Activated naive CD4-positive, alpha-beta T cell (primary cell): ENCODE measurements at regions not wholly inside any gene's neighbourhood (a gene's known extent, or its start where the extent isn't known, plus 50 kb on each side); places are given as distances from the start of the nearest gene placed in this dataset.

Source experiments
- DNase-seq, 4 experiments: peaks; one replicate each; lab custom pipeline; 2025; lab: John Stamatoyannopoulos, UW

DNA sequence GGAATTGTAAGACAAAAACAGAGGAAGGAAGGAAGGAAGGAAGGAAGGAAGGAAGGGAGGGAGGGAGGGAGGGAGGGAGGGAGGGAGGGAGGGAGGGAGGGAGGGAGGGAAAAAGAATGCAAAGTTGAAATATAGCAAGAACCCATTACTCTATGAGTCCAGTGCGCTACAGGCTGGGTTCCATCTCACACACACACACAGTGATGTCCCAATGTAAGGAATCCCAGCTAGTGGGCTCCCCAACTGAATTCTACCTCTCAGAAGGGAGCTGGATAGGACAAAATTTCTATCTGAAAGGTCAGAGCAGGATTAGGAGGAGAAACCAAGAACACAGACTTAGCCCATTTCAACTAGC, 173.4 kb downstream of the DAD1 start:
- DNase-seq: no peak

DNA sequence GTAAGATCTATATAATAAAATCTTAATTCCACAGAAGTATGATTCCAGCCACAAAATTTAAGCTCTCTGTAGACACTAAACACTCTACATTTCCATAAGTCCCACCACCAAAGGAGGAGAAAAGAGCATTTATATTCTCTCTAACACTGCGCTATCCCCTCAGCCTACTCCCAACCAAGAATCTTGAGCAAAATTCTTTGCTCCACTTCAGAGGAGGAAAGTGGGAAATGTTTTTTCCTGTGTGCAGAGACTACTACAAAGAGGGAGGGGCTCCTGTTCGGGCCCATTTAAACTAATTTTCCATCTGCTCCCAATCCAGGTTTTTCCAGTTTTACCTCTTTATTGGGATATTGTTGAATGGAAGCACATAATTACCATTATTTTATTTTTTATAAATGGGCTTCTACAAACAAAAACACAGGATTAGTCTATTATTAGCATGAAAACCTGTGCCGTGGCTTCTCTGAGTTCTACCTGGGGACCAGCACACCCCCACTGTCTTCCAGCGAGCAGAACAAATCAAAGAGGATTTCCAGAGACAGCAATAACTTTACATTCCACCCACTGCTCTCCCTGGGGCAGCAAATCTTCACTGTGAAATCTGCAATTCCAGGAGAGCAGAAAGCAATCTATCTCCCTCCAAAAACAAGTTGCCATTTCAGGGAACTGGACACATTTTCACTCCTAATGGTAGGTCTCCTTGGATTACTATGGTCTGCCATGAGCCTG, 174.0 kb downstream of the DAD1 start:
- DNase-seq: no peak

DNA sequence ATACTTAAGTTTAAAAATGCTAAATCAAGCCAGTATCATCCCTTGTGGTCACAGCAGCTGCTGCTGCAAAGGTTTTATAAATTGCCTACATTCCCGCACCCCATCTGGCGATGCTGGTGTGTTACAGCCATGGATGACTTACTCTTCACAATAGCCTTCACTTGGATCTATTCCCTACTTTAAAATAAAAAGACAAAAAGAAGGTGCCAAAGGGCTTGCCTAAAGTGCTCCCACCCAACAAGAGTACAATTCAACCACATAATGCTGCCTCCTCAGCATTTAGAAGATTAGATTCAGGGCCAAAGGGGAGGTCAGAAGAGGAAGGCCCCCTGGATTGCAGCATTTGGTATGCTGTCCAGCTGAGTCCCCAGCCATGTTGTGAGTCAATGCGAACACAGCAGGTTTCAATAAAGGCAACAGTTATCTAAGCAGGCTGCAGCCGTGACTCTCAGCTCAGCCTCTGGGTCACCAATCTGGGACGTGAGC, 176.1 kb downstream of the DAD1 start:
- no peak for DNase-seq

DNA sequence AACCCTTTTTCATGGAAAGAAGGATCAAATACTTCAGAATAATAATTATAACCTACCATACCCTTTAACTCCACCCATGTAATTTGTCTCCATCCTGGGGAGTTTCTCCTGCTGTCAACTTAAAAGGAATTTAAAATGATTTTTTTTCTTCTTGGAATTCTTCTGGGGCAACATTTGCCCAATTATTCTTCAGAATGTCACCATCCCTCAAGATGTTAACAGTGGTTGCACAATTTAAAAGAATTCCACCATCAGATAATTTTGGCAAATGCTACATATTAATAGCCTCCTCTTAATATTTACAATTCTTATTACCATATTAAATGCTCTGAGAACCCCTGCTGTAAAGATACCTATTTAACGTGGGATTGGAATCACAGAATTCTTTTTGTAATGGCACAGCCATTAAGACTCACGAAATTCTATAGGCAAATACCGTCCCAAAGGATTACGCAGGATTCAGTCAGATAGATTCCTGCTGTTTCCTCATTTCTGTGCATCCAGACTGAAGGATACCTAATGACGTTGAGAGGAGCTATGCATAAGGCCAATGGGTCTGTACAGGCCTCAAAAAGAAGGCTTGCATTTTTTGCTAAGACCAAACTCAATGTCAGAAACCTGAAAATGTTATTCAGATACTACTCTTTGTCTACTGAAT, 177.5 kb downstream of the DAD1 start:
- no peak for DNase-seq

DNA sequence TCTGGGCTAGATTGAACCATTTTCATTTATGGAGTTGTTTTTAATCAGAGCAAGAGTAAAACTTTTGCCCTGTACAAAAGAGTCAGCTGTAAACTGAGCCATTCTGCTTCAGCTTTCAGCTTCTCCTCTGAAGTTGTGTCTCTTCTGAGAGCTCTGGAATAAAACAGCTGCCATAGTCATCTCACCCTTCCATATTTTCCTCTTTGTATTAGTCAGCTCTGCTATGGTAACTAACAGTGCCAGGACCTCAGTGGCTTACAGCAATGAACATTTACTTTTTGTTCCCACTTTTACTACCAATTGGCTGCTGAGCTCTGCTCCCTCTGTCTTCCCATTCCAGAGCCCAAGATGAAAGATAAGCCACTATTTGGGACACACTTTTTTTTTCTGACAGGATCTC, 178.5 kb downstream of the DAD1 start:
- DNase-seq: no peak

DNA sequence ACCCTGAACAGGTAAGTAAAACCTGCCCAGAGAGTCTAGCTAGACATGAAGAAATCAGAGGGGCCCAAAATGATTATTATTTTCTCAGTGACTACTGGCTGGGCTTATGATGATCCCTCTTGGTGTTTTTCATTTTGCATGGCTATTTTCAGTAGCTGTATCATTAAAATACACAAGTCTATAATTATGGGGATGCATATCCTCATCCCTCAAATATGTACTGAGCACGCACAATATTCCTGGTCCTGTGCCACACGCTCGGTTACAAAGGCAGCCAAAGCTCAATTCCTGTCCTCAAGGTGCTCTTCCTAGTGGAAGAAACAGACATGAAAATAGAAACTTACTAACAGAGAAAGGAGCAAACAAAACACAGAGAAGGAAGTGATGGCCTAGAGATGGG, 180.0 kb downstream of the DAD1 start:
- no peak for DNase-seq

DNA sequence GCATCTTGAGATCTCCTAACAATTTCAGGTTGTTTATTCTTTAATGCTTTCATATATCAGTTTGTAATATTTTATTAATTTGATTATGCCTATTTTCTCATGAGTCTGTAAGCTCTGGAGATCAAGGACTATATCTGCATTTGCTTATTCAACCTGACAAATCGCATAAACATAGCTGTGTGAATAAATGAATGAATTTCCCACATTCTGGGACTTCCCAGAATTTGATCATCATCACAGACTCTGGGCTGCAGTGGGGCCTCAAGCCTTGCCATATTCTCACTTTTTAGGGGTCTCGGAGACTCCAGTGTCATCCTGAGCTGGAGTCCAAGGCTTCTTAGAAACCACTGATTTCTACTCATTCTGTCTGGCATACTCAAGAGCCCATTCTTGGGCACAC, 180.5 kb downstream of the DAD1 start:
- no peak for DNase-seq

DNA sequence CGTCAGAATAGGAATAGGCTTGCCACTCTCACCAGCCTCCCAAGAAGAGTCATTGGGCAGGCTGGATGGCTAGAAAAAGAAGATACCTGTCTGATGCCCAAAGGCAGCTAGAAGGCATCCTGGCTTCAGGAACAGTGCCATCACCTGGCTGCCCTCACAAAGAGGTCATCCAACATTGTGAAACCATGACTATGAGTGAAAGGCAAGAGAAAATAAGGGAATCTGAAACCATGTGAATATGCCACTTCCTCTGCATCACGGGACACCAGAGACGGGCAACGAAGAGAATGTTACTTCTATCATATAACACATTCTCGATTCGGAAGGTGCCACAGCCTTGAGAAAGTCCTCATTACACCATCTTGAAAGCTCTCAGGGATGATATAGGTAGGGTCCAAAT, 182.0 kb downstream of the DAD1 start:
- no peak for DNase-seq

DNA sequence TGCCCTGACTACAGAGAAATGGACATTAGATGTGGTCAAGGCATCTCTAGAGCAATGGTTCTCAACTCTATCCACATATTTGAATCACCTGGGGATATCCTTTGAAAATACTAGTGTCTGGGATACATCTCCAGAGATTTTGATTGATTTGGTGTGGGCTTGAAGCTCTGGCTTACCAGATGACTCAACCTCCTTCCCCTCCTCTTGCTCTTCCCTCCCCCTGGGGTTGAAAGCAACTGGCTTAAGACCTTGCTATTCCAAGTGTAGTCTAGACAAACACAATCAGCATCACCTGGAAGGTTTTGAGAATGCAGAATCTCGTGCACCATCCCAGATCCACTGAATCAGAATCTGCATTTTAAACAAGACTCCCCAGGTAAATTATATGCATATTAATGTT, 183.8 kb downstream of the DAD1 start:
- DNase-seq: no peak

DNA sequence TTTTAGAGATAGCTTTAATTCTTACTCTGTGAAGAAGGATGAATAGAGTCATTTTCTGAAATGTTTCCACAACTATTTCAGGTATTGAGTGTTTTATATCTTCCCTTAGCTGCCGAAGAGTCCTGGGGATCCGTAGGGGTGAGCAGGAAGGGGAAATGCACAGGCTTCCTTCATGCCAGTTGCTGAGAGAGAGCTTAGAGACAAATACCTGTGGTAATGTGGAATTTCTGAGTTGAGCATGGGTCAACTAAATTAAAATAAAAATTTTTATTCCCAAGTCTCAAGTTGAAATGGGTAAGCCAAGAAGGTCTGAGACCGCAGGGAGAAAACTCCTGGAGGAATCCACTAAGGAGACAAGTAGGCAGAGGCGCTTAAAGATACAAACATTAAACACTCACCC, 185.7 kb downstream of the DAD1 start:
- DNase-seq: no peak

DNA sequence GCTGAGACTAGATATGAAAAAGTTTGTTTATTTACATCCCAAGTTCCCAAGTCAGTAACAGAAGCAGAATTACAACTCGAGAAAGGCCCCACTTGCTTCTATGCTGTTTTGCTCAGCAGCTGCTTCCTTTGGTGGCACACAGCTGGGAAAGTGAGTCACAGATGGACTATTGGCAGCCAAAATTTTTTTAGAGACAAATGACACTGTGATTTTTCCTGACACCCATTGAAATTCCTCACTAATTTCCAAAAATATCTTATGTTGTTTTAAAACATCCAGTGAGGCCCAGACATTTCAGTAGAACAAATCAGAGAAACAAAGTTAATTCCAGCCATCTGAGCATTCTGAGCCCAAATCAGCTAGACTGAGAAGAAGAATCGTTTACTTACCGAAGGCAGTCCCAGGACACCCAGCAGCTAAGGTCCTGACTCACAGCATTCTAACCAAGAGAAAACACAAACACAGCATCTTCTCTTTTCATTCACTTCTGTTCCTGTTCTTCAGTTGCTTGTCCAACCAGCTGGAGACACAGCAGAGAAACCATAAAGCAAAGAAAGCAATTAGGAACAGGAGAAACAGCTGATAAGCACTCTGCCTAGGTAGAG, 188.3 kb downstream of the DAD1 start:
- no peak for DNase-seq

DNA sequence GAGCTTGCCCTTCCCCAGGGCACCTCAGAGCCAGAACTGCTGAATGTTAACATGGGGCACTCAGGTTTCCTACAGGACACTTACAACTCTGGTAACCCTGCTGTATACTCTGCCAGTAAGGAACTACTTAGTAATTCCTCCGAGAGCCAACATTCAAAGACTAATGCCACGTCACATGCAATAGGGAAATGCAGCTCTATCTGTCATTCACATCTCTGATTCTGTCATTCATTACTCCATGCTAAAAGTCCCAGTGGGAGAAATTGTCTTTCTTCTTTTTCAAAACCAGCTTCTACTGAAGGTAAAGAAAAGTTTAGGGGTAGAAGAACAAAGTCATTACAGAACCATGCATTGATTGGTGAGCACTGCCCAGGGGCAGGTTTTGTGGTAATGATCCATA, 189.2 kb downstream of the DAD1 start:
- no peak for DNase-seq

DNA sequence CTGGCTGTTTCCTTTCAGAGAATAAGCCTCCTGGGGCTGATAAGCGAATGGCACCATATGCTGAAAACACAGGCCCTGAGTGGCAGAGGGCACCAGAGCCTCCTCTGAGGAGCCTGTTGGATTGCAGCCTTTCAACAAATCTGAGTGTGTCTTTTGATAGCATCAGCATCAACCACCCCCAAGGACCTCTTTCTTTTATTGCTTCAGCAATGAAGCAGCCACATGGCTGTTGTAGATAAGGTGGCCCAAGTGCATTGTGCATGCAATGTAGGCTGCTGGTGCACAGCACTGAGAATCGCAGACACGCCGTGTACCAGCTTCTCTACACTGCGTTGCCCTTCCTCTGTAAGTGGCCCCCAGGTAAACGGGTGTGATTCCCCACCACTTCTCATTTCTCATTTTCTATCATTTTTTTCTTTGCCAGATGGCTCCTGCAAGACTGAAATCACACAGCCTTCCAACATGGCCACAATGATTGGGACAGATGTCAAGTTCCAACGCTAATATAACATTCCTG, 191.7 kb downstream of the DAD1 start:
- no peak for DNase-seq

DNA sequence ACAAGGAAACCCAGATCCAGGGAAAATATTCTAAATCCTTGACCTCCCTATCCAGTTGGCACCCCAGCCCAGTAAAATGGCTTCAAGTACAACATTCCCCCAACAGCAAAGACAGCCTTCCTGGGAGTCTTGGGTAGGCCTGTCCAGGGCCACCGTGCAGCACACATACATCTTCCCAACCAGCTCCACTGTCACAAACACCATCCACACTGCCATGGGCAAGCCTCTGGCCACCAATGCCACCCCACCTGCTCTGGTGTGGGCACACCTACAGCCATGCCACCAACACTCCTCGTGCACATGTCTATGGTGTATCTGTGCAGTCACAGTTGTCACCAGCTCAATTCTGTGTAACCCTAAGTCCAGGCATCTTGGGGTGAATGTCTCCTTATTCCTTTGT, 193.2 kb downstream of the DAD1 start:
- no peak for DNase-seq

DNA sequence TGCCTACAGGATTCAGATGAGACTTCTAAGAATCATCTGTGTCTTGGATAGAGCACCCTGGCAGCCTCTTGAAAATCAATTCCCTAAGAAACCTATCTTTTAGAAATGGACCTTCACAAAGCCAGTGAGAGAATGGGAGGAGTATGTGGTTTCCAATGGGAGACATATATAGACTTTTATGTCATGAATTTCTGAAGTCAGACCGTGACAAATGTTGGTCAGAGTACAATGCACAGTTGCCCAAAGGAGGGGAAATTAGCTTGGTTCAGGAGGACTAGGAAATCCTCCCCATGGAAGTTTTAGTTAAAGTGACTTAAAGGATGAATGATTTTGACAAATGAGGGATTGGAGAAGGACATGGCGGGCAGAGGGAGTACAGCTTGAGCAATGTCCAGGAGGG, 194.4 kb downstream of the DAD1 start:
- no peak for DNase-seq

DNA sequence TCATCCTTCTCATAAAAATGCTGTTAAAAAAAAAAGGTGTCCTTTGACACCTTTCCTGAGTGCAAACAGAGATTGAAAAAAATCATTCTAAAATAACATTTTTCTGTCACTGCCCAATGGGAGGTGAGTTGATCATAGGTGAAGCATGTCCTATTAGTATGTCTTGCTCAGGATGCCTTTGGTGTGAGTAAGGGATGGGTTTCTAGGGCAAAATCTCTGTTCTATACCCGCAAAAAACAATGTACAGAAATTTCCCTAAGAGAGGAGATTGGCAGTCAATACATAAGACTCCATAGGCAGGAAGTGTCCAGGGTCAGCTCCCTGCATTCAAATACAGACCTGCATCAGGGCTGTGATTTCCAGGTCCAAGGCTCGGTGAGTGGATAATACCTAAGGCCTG, 195.2 kb downstream of the DAD1 start:
- no peak for DNase-seq

DNA sequence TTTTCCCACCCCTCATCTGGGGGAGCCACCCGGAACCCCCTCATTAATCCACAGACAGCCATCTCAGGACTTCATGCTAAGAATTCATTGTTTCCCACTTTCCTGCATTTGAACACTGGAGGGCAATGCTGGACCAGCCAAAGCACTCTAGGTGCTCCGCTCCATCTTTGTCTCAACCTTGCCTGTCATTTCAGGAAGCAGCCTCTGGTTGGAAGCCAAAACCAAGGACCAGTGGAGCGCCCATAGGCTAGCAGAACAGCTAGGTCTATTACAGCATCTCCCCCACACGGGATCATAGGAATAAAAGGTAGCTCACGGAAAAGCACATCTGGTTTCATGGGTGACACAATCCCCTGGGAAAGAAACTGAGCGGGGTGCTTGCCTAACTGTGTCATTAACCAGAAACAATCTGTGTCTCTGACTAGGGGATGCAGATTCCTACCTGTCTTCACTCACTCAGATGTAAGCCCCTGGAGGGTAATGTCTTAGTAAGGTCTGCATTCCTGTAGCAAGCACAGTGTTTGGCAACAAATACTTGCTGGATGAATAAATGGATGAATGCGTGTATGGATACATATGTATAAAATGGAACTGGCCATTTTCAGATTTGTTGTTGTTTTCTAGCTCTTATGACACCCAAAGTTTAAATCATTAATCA, 197.0 kb downstream of the DAD1 start:
- DNase-seq: no peak

DNA sequence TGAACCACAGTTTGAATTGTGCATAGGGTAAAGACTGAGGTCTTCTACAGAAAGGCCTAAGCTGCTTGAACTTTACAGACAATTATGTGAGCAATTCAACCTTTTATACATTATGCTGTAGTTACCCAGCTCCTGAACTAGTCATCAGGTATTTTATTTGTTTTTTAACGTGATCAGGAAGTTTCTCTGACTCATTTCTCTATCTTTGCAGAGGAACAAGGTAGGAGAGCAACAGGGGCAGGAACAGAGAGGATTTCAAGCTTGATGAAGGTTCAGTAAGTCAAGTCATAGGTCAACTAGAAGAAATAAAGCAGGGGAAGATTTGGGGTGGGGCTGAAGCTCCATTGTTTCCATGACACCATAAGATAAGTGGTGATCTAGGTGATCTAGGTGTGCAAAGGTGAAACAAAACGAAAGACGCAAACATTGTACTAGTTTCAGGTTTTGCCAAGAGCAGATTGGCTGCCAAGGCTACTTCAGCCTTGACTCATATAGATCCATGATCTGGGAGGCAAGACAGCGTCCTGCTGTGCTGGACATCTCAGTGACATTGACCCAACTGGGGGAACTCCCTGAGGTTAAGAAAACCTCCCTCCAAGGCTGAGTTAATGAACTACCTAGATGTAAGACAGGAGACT, 198.1 kb downstream of the DAD1 start:
- no peak for DNase-seq

DNA sequence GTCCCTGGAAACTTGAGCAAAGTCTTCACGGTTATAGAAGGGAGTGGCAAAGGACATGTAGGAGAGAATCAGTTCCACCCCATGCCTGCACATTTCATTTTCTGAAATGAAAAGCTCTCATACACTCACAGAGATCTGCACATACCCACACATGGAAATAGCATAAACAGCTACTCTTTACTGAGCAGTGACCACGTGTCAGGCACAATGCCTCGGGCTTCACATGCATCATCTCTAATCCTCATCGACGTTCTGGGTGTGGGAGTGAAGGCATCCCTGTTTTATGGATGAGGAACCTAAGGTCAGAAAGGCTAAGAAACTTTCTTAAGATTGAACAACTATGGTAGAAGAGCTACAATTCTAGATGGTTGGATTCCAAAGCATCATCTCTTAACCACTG, 198.8 kb downstream of the DAD1 start:
- DNase-seq: no peak

DNA sequence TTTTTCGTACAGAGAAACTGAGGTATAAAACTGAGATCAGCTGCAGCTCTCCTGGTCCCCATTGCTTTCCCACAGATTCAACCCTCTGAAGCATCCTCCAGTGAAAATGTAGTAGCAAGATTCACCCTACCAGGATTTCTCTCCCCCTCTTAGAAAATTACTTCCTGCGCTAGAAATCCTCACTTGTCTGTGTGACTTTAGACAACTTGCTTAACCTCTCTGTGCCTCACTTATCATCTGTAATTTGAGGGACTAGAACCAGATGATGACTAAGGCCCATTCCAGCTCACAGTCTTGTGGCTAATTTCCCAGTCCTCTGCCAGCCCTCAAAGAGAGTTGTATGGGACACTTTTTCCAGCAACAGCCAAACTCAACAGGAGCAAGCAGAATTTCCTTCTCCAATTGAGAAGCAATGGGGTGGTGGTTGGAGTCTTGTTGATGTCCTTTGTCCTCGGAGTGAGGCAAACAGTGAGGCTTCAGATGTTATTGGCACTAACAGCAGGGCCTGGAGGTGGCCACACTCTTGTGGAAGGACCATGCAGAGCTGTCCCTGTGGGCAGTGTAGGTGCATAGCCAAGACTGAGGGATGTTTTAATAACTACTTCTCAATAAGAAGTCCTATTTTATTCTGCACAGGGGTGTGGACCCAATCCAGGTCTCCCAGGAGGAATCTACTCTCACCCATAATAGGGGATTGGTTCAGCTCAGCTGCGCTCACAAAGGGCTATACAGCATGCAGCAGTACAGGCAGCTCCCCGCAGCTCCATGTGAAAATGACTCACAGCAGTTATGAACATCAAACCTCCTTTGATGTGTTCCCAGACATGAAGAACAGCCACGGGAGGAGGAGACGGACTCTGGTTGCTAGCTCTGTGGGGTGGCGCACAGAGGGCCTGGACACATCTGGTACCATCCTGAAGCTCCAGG, 200.1 kb downstream of the DAD1 start:
- DNase-seq: no peak

DNA sequence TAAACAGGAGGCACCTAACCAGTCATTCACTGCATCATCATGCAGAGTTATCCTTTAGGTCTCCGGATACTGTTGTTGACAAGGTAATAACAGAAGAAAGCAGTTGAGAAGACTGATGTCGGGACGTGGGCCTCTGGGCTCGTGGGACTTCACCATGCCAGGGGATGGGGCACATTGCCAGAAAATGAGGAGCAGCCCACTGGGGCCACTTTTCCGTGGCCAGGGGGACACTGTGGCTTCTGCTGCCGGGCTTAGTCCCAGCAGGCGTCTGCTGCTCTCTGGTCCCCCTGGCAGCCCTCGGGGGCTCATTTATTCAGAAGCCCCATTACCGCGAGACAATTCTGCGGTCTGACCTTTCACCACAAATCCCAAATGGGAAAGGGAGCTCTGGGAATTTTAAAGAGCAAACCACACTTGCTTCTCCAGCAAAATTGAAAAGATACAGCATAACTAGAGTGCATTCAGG, 201.2 kb downstream of the DAD1 start:
- DNase-seq: no peak
